SK-N-SH (cell line): ENCODE measurements at regions not wholly inside any gene's neighbourhood (a gene's known extent, or its start where the extent isn't known, plus 50 kb on each side); places are given as distances from the start of the nearest gene placed in this dataset.

Source experiments
- CTCF ChIP-seq: fragments of 200-600 bp; sonication (generic); IDR thresholded peaks from 2 replicates; pipeline ENCODE4 v1.6.1; 2017; ENCODE audit warnings: antibody characterized with exemption, mild to moderate bottlenecking, moderate library complexity
- FOSL2 ChIP-seq: IDR thresholded peaks from 2 replicates; pipeline ENCODE4 v1.4.0; 2012; ENCODE audit warnings: low read depth, mild to moderate bottlenecking, moderate library complexity, borderline replicate concordance
- FOXM1 ChIP-seq: IDR thresholded peaks from 2 replicates; pipeline ENCODE4 v1.4.0; 2012; ENCODE audit warnings: low read depth, mild to moderate bottlenecking
- MXI1 ChIP-seq: IDR thresholded peaks from 2 replicates; pipeline ENCODE4 v1.6.1; 2012; ENCODE audit warnings: mild to moderate bottlenecking, low read depth, low read length, improper control_type of control experiment
- PBX3 ChIP-seq: IDR thresholded peaks from 2 replicates; pipeline ENCODE4; 2012
- POLR2AphosphoS5 ChIP-seq: IDR thresholded peaks from 2 replicates; pipeline ENCODE4 v1.6.1; 2012; ENCODE audit warnings: low read depth, low read length
- SMC3 ChIP-seq: IDR thresholded peaks from 2 replicates; pipeline ENCODE4 v1.6.1; 2012; ENCODE audit warnings: low read depth, low read length, improper control_type of control experiment
- TCF12 ChIP-seq: IDR thresholded peaks from 2 replicates; pipeline ENCODE4 v1.4.0; 2012

- TF ChIP-seq FOSL2 = no peak
- no peak for TF ChIP-seq CTCF
- no peak for TF ChIP-seq MXI1
- no peak for TF ChIP-seq POLR2AphosphoS5
- no peak for TF ChIP-seq TCF12
- no peak for TF ChIP-seq SMC3
- TF ChIP-seq PBX3 = no peak
- TF ChIP-seq FOXM1 = no peak
Observed at GRCh38 chr14:55944757-55945156, 173.5 kb upstream of the PELI2 start.
